Ovary (tissue), 3 donors: ENCODE measurements at regions not wholly inside any gene's neighbourhood (a gene's known extent, or its start where the extent isn't known, plus 50 kb on each side); places are given as distances from the start of the nearest gene placed in this dataset.

Experiments used
- CTCF ChIP-seq, 3 donors: fragments of 450-650 bp in 2 of 3; fragments of 200-600 bp in 1 of 3; IDR thresholded peaks; one replicate each; pipeline versions ENCODE4 v1.5.1 to v1.8.0; 2016 to 2022; ENCODE audit warnings: antibody characterized with exemption in 3 of 3, mild to moderate bottlenecking in 1 of 3
- EP300 ChIP-seq: sonication (generic); formaldehyde crosslinking; IDR thresholded peaks from one replicate; pipeline ENCODE4 v1.6.1; 2017; ENCODE audit warnings: antibody characterized with exemption
- POLR2A ChIP-seq: fragments of 450-650 bp; IDR thresholded peaks from one replicate; pipeline ENCODE4 v1.6.1; 2017; ENCODE audit warnings: antibody characterized with exemption, mild to moderate bottlenecking, moderate library complexity
- donor health status: DM: no; HTN: no; CAD: no.

DNA sequence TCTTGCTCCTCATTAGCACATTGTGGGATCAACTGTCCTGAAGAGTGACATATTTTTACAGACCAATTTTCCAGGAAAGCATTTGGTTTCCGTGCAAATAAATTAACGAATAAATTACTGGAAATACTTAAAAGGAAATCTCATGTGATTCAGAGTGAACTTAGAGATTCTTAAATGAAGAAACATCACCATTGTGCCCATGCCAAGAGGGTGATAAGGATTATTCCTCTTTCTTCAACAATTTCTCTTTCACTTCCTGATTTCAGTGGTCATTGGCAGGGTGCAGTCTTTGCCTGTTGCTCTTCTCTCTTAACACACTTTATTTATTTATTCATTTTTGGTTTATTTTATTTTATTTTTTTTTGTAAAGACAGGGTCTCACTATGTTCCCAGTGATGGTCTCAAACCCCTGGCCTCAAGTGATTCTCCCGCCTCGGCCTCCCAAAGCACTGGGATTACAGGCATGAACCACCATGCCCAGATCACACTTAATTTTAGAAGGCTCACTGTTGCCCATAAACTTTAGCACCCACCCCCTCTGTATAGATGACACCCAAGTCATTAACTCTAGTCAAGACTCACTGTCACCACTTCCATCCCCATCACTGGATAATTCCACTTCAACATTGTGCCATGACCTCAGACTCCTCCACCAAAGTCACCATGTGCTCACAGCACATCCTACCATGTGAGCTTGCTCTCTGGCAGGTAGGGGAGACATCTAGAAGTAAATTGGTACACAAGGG is 92.6 kb upstream of the CERS6 start:
- no peak for TF ChIP-seq CTCF (IDR thresholded peaks at IDR 0.05)
- TF ChIP-seq POLR2A: no peak
- no peak for TF ChIP-seq EP300
